HCT116 (cell line): ENCODE measurements at regions not wholly inside any gene's neighbourhood (a gene's known extent, or its start where the extent isn't known, plus 50 kb on each side); places are given as distances from the start of the nearest gene placed in this dataset.

Source experiments
- ATAC-seq: fragments of 200-7000 bp; cut with Tn5 transposase; 2 replicates; pipeline ENCODE4 v1.9.1; 2020; ENCODE audit warnings: mild to moderate bottlenecking, moderate library complexity
- BruUV-seq: library from RNA; stranded (reverse); fragments of 400-500 nt; replicated peaks from 2 replicates; lab custom pipeline; 2021; lab: Mats Ljungman, UMichigan
- CTCF ChIA-PET: fragments of 300-600 bp; sonication (Branson Sonifier 250); formaldehyde crosslinking; loops from one replicate; lab custom pipeline; 2021; ENCODE audit warnings: antibody characterized with exemption; lab: Charles Lee
- POLR2A ChIA-PET: fragments of 300-600, 350-600 bp; sonication (Branson Sonifier 250); formaldehyde crosslinking; loops from one replicate; lab custom pipeline; 2021; ENCODE audit warnings: antibody characterized with exemption; lab: Charles Lee
- RAD21 ChIA-PET, 2 experiments: fragments of 300-600 bp; sonication (Branson Sonifier 250); formaldehyde crosslinking; loops; one replicate each; lab custom pipeline; 2023; ENCODE audit warnings: low total read pairs in 2 of 2; ENCODE audit not compliant: uncharacterized antibody in 2 of 2, unreplicated experiment in 2 of 2, low non-redundant PET in 1 of 2; lab: Charles Lee
- DNase-seq: peaks from one replicate; pipeline ENCODE4 v3.0.0-alpha.2; 2010; ENCODE audit warnings: low read depth, low spot score
- H2AFZ ChIP-seq: fragments of 200-600 bp; shearing (Covaris generic), sonication (generic); 2 replicates; pipeline ENCODE4 v1.6.1; 2017; ENCODE audit warnings: low read depth, mixed run types, mixed read lengths, antibody characterized with exemption, low read length; ENCODE audit not compliant: poor library complexity, severe bottlenecking
- H3K27ac ChIP-seq: 2 replicates; pipeline ENCODE4 v1.5.1; 2012; ENCODE audit warnings: low read depth, low read length
- H3K27me3 ChIP-seq: fragments of 200-600 bp; sonication (generic); 2 replicates; pipeline ENCODE4 v1.6.1; 2016; ENCODE audit warnings: mixed run types, low read length, mixed read lengths; ENCODE audit not compliant: insufficient read depth
- H3K36me3 ChIP-seq, 2 experiments: fragments of 200-500 bp in 1 of 2; fragments of 200-600 bp in 1 of 2; sonication (Bioruptor generic) in 1 of 2; sonication (generic) in 1 of 2; 2 replicates each; pipeline versions ENCODE4 v1.5.1 to v1.6.1; 2014 to 2016; ENCODE audit warnings: low read length in 2 of 2, inconsistent platforms in 1 of 2, mixed read lengths in 1 of 2, mixed run types in 1 of 2; ENCODE audit not compliant: insufficient read depth in 2 of 2, control insufficient read depth in 1 of 2
- H3K4me1 ChIP-seq, 2 experiments: fragments of 200-600 bp in 1 of 2; sonication (generic) in 1 of 2; 2 replicates each; pipeline versions ENCODE4 v1.5.1 to v1.6.1; 2012 to 2017; ENCODE audit warnings: low read length in 2 of 2, inconsistent platforms in 1 of 2, mild to moderate bottlenecking in 1 of 2, mixed read lengths in 1 of 2, mixed run types in 1 of 2, moderate library complexity in 1 of 2; ENCODE audit not compliant: insufficient read depth in 2 of 2, control insufficient read depth in 1 of 2
- H3K4me2 ChIP-seq: fragments of 200-600 bp; sonication (generic); 2 replicates; pipeline ENCODE4 v1.6.1; 2017; ENCODE audit warnings: mixed run types, low read length, mixed read lengths
- H3K4me3 ChIP-seq, 2 experiments: fragments of 200-600 bp in 1 of 2; sonication (generic) in 1 of 2; replicated peaks in 1 of 2; 2 replicates each; pipeline ENCODE4 v1.5.1; 2011 to 2016; ENCODE audit warnings: low read length in 2 of 2, control low read depth in 1 of 2, low read depth in 1 of 2, mild to moderate bottlenecking in 1 of 2, mixed read lengths in 1 of 2, mixed run types in 1 of 2
- H3K79me2 ChIP-seq: fragments of 200-600 bp; sonication (generic); 2 replicates; pipeline ENCODE4 v1.6.1; 2017; ENCODE audit warnings: mild to moderate bottlenecking, mixed run types, low read length, moderate library complexity, mixed read lengths; ENCODE audit not compliant: insufficient read depth
- H3K9ac ChIP-seq: fragments of 200-600 bp; sonication (generic); 2 replicates; pipeline ENCODE4 v1.6.1; 2016; ENCODE audit warnings: low read length, mixed read lengths
- H3K9me2 ChIP-seq: fragments of 200-600 bp; sonication (generic), shearing (Covaris generic); 2 replicates; pipeline ENCODE4 v1.6.1; 2017; ENCODE audit warnings: mixed run types, mild to moderate bottlenecking, moderate library complexity; ENCODE audit not compliant: insufficient read depth
- H3K9me3 ChIP-seq, 2 experiments: fragments of 200-500 bp in 1 of 2; fragments of 200-600 bp in 1 of 2; sonication (Bioruptor generic) in 1 of 2; sonication (generic) in 1 of 2; 2 replicates each; pipeline ENCODE4 v1.6.1; 2014 to 2017; ENCODE audit warnings: low read length in 2 of 2, mixed read lengths in 2 of 2, inconsistent platforms in 1 of 2, low read depth in 1 of 2, mild to moderate bottlenecking in 1 of 2, mixed run types in 1 of 2, moderate library complexity in 1 of 2; ENCODE audit not compliant: control insufficient read depth in 1 of 2, insufficient read depth in 1 of 2
- H4K20me1 ChIP-seq: fragments of 200-600 bp; sonication (generic), shearing (Covaris generic); 2 replicates; pipeline ENCODE4 v1.6.1; 2017; ENCODE audit warnings: mixed run types, mild to moderate bottlenecking, moderate library complexity; ENCODE audit not compliant: insufficient read depth
- CBX3 ChIP-seq: IDR thresholded peaks from 2 replicates; pipeline ENCODE4 v1.6.1; 2012; ENCODE audit warnings: low read depth
- CTCF ChIP-seq, 3 experiments: fragments of 200-600 bp in 1 of 3; sonication (generic) in 1 of 3; IDR thresholded peaks in 2 of 3; conservative IDR thresholded peaks in 1 of 3; 2 replicates each; pipeline ENCODE4 v1.5.1; 2012 to 2017; ENCODE audit warnings: low read depth in 2 of 3, low read length in 2 of 3, antibody characterized with exemption in 1 of 3, borderline replicate concordance in 1 of 3, control low read depth in 1 of 3, mild to moderate bottlenecking in 1 of 3, mixed read lengths in 1 of 3, mixed run types in 1 of 3, moderate library complexity in 1 of 3; ENCODE audit not compliant: insufficient read depth in 1 of 3
- EGR1 ChIP-seq: IDR thresholded peaks from 2 replicates; pipeline ENCODE4 v1.6.1; 2012; ENCODE audit warnings: low read depth
- EZH2 ChIP-seq: fragments of 200-600 bp; sonication (generic); IDR thresholded peaks from 2 replicates; pipeline ENCODE4 v1.6.1; 2017; ENCODE audit warnings: antibody characterized with exemption, mixed run types
- FOSL1 ChIP-seq: IDR thresholded peaks from 2 replicates; pipeline ENCODE4 v1.6.1; 2012; ENCODE audit warnings: low read depth
- JUND ChIP-seq: IDR thresholded peaks from 2 replicates; pipeline ENCODE4 v1.6.1; 2012
- POLR2A ChIP-seq: IDR thresholded peaks from 2 replicates; pipeline ENCODE4 v1.7.0; 2011; ENCODE audit warnings: borderline replicate concordance; ENCODE audit not compliant: insufficient read depth, insufficient read length; ENCODE audit errors: extremely low read depth
- POLR2AphosphoS5 ChIP-seq: IDR thresholded peaks from 2 replicates; pipeline ENCODE4 v1.6.1; 2011; ENCODE audit warnings: mild to moderate bottlenecking, low read depth, low read length, moderate library complexity
- REST ChIP-seq: IDR thresholded peaks from 2 replicates; pipeline ENCODE4 v1.6.1; 2012; ENCODE audit warnings: low read depth
- SIN3A ChIP-seq: IDR thresholded peaks from 2 replicates; pipeline ENCODE4 v1.6.1; 2012; ENCODE audit warnings: low read depth
- SP1 ChIP-seq: IDR thresholded peaks from 2 replicates; pipeline ENCODE4 v1.6.1; 2012; ENCODE audit warnings: low read depth
- SRF ChIP-seq: IDR thresholded peaks from 2 replicates; pipeline ENCODE4 v1.6.1; 2012; ENCODE audit warnings: low read depth
- TCF7L2 ChIP-seq: IDR thresholded peaks from 2 replicates; pipeline ENCODE4 v1.7.0; 2011; ENCODE audit warnings: borderline replicate concordance, inconsistent platforms; ENCODE audit not compliant: insufficient read depth, insufficient read length; ENCODE audit errors: extremely low read depth
- intact Hi-C: fragments of 100-400 bp; cut with micrococcal nuclease; formaldehyde crosslinking; loops from 2 replicates; pipeline ENCODE4 v1.10.0; 2022

GRCh38 chr1:25135909-25136308, 96.4 kb downstream of the SYF2 start:
- ChIA-PET POLR2A (no interaction called here), CTCF (no interaction called here), RAD21 (no interaction called here)
- Histone ChIP-seq H3K9me2 (no peaks in the 10 kb centered on the region), H3K4me1 (no peaks in the 10 kb centered on the region), H3K27ac (no peak overlapping the region), H3K9ac (no peak overlapping the region), H3K36me3 (no peaks in the 10 kb centered on the region), H3K4me2 (no peak overlapping the region), H3K4me3 (no peak overlapping the region), H3K79me2 (no peaks in the 10 kb centered on the region), H3K27me3 (no peaks in the 10 kb centered on the region), H4K20me1 (no peaks in the 10 kb centered on the region), H2AFZ (no peak overlapping the region), H3K9me3 (no peaks in the 10 kb centered on the region)
- TF ChIP-seq TCF7L2 (no peak), SP1 (no peak), SRF (no peak), CBX3 (no peak), SIN3A (no peak), JUND (no peak), CTCF (IDR thresholded peaks at IDR 0.05 in 2 of 3, conservative IDR thresholded peaks at IDR 0.05 in 1 of 3; ENCODE audit: borderline replicate concordance in 1 of 3, insufficient read depth in 1 of 3, low read depth in 2 of 3, low read length in 2 of 3) (no peak)
- ATAC-seq (no peak), DNase-seq (no peak)
- intact Hi-C loops: no loop called here
- no TSS peak for BruUV-seq

- ChIA-PET CTCF (no interaction called here), RAD21 (no interaction called here), POLR2A (no interaction called here)
- no peak overlapping the region for H2AFZ ChIP-seq
- ATAC-seq: no peak
- H3K27me3 ChIP-seq: no peaks in the 10 kb centered on the region
- intact Hi-C loops: no loop called here
- no peak overlapping the region for H3K4me2 ChIP-seq
- H3K36me3 ChIP-seq: no peaks in the 10 kb centered on the region
- H3K27ac ChIP-seq: no peak overlapping the region
- H3K4me1 ChIP-seq: no peaks in the 10 kb centered on the region
- H3K4me3 ChIP-seq: no peak overlapping the region
- H3K9ac ChIP-seq: no peak overlapping the region
- no peaks in the 10 kb centered on the region for H3K79me2 ChIP-seq
- no TSS peak for BruUV-seq
- H4K20me1 ChIP-seq: no peaks in the 10 kb centered on the region
- H3K9me3 ChIP-seq: no peaks in the 10 kb centered on the region
- no peak for DNase-seq
- H3K9me2 ChIP-seq: no peaks in the 10 kb centered on the region
- TF ChIP-seq POLR2A: no peak
- no peak for TF ChIP-seq EZH2
- TF ChIP-seq SP1: no peak
- TF ChIP-seq EGR1: no peak
- no peak for TF ChIP-seq FOSL1
- TF ChIP-seq REST: no peak
- no peak for TF ChIP-seq POLR2AphosphoS5
- no peak for TF ChIP-seq CTCF (IDR thresholded peaks at IDR 0.05 in 2 of 3, conservative IDR thresholded peaks at IDR 0.05 in 1 of 3; ENCODE audit: borderline replicate concordance in 1 of 3, insufficient read depth in 1 of 3, low read depth in 2 of 3, low read length in 2 of 3)
These were observed 97.4 kb downstream of the SYF2 start for GRCh38 chr1:25134801-25135461.
